ENCODE measurements at regions not wholly inside any gene's neighbourhood (a gene's known extent, or its start where the extent isn't known, plus 50 kb on each side); places are given as distances from the start of the nearest gene placed in this dataset.

DNA sequence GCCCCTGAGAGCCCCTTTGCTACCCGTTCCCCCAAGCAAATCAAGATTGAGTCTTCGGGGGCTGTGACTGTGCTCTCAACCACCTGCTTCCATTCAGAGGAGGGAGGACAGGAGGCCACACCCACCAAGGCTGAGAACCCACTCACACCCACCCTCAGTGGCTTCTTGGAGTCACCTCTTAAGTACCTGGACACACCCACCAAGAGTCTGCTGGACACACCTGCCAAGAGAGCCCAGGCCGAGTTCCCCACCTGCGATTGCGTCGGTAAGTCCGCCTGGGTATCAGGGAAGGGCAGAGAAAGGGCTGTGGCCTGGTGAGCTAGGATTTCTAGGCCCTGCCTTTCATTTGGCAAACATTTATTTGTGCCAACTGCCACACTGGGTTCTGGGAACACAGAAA lies 63.4 kb downstream of the TET3 start (continued):
- TF ChIP-seq, protein P1, sequence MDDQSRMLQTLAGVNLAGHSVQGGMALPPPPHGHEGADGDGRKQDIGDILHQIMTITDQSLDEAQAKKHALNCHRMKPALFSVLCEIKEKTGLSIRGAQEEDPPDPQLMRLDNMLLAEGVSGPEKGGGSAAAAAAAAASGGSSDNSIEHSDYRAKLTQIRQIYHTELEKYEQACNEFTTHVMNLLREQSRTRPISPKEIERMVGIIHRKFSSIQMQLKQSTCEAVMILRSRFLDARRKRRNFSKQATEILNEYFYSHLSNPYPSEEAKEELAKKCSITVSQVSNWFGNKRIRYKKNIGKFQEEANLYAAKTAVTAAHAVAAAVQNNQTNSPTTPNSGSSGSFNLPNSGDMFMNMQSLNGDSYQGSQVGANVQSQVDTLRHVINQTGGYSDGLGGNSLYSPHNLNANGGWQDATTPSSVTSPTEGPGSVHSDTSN (IDR thresholded peaks at IDR 0.05): no peak
- TF ChIP-seq YY1 (IDR thresholded peaks at IDR 0.05; ENCODE audit: low read depth) (no peak), TEAD4 (IDR thresholded peaks at IDR 0.05; ENCODE audit: borderline replicate concordance, insufficient read depth) (no peak), JUND (IDR thresholded peaks at IDR 0.05) (no peak), TCF12 (IDR thresholded peaks at IDR 0.05) (no peak), NRF1 (IDR thresholded peaks at IDR 0.05; ENCODE audit: low read depth, low read length) (no peak), EZH2phosphoT487 (IDR thresholded peaks at IDR 0.05; ENCODE audit: borderline replicate concordance, low read depth) (no peak)
- TF ChIP-seq, protein P2, sequence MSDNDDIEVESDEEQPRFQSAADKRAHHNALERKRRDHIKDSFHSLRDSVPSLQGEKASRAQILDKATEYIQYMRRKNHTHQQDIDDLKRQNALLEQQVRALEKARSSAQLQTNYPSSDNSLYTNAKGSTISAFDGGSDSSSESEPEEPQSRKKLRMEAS (IDR thresholded peaks at IDR 0.05; ENCODE audit: low read depth): no peak
- TF ChIP-seq, protein P3, sequence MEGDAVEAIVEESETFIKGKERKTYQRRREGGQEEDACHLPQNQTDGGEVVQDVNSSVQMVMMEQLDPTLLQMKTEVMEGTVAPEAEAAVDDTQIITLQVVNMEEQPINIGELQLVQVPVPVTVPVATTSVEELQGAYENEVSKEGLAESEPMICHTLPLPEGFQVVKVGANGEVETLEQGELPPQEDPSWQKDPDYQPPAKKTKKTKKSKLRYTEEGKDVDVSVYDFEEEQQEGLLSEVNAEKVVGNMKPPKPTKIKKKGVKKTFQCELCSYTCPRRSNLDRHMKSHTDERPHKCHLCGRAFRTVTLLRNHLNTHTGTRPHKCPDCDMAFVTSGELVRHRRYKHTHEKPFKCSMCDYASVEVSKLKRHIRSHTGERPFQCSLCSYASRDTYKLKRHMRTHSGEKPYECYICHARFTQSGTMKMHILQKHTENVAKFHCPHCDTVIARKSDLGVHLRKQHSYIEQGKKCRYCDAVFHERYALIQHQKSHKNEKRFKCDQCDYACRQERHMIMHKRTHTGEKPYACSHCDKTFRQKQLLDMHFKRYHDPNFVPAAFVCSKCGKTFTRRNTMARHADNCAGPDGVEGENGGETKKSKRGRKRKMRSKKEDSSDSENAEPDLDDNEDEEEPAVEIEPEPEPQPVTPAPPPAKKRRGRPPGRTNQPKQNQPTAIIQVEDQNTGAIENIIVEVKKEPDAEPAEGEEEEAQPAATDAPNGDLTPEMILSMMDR (IDR thresholded peaks at IDR 0.05): no peak
- TF ChIP-seq, protein P4, sequence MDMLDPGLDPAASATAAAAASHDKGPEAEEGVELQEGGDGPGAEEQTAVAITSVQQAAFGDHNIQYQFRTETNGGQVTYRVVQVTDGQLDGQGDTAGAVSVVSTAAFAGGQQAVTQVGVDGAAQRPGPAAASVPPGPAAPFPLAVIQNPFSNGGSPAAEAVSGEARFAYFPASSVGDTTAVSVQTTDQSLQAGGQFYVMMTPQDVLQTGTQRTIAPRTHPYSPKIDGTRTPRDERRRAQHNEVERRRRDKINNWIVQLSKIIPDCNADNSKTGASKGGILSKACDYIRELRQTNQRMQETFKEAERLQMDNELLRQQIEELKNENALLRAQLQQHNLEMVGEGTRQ (IDR thresholded peaks at IDR 0.05; ENCODE audit: borderline replicate concordance, low read depth, low read length): no peak

DNA sequence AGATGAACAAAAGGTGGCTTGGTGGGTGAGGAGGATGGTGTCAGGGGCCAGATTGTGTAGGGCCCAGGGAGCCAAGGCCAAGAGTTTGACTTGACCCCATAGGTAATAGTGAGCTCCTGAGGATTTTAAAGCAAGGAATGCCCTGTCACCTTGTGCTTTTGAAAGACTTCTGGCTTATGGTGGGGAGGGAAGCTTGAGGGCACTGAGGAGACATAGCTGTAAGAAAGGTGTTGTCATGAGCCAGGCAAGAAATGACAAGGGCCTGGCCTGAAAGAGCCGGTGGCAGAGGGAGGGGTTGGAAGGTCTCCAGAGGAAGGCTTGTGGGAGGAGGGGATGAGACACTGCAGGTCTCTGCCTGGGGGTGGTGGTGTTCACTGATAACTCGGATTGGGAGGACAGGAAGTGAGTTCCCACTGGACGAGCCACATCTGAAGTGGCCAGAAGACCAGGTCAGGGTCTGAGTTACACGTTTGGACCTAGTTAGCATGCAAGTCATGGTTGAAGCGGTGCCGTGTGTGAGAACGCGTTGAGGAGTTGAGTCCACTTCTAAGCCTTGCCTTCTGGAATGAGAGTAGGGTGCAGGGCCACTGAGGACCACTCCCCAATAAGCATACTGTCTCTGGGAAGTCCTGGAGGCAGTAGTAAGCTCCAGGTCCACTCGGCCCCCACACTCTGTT lies 64.3 kb downstream of the TET3 start:
- Histone ChIP-seq H3K79me2 (ENCODE audit: insufficient read depth) (no peaks in the 10 kb centered on the region), H3K4me1 (ENCODE audit: control insufficient read depth in 1 of 2, insufficient read depth in 2 of 2, low read depth in 1 of 2, low read length in 1 of 2) (peaks cover 0 to 30% of the 10 kb centered on the region in 2 experiments; a peak in 1 of 4 replicates), H2AFZ (ENCODE audit: low read depth) (no peak overlapping the region), H3K36me3 (replicated peaks in 1 of 2; ENCODE audit: control insufficient read depth in 1 of 2, insufficient read depth in 2 of 2, low read length in 1 of 2) (peaks cover 0 to 21% of the 10 kb centered on the region in 2 experiments), H3K27me3 (ENCODE audit: insufficient read depth) (no peaks in the 10 kb centered on the region), H3F3A (replicated peaks; ENCODE audit: insufficient read depth) (no peaks in the 10 kb centered on the region), H3K4me2 (no peak overlapping the region), H3K9me3 (no peaks in the 10 kb centered on the region), H4K20me1 (ENCODE audit: insufficient read depth) (no peaks in the 10 kb centered on the region), H3K9me2 (no peaks in the 10 kb centered on the region), H3K9ac (no peak overlapping the region), H3K27ac (ENCODE audit: low read depth in 2 of 2, low read length in 1 of 2) (no peak overlapping the region), H3K4me3 (ENCODE audit: low read depth in 2 of 2, low read length in 1 of 2) (no peak overlapping the region)
- no peak for DNase-seq
- WGBS (ENCODE audit: low lambda C conversion rate): 95% methylated on average over 7 of the region's 9 CpGs
- TF ChIP-seq CHD2 (IDR thresholded peaks at IDR 0.05; ENCODE audit: low read length, partially characterized antibody) (no peak), EZH2phosphoT487 (IDR thresholded peaks at IDR 0.05; ENCODE audit: borderline replicate concordance, low read depth) (no peak), EP300 (IDR thresholded peaks at IDR 0.05; ENCODE audit: borderline replicate concordance in 1 of 2, low read depth in 1 of 2, low read length in 1 of 2) (no peak), YY1 (IDR thresholded peaks at IDR 0.05; ENCODE audit: low read depth) (no peak), FOXM1 (IDR thresholded peaks at IDR 0.05; ENCODE audit: low read depth) (no peak)
- TF ChIP-seq, protein P2 (IDR thresholded peaks at IDR 0.05; ENCODE audit: low read depth): no peak
- CTCF ChIA-PET: no interaction called here
- POLR2A ChIA-PET: no interaction called here

Data from SK-N-SH (cell line).